GM23338 (cell line): ENCODE measurements at regions not wholly inside any gene's neighbourhood (a gene's known extent, or its start where the extent isn't known, plus 50 kb on each side); places are given as distances from the start of the nearest gene placed in this dataset.

Experiments used
- ATAC-seq: fragments of 200-7000 bp; cut with Tn5 transposase; 3 replicates; pipeline ENCODE4 v1.9.1; 2020
- DNase-seq: peaks from one replicate; pipeline ENCODE4 v3.0.0-alpha.2; 2015; ENCODE audit warnings: low spot score
- H2AFZ ChIP-seq: fragments of 200-600 bp; sonication (generic); 2 replicates; pipeline ENCODE4 v1.8.0; 2016; ENCODE audit warnings: antibody characterized with exemption, mild to moderate bottlenecking, moderate library complexity
- H3F3A ChIP-seq: fragments of 200-600 bp; sonication (generic); replicated peaks from 2 replicates; pipeline ENCODE4 v1.8.0; 2017; ENCODE audit warnings: antibody characterized with exemption, mixed run types, low read depth
- H3K27ac ChIP-seq: fragments of 200-600 bp; sonication (generic); 2 replicates; pipeline ENCODE4 v1.6.1; 2016; ENCODE audit warnings: low read depth
- H3K27me3 ChIP-seq: fragments of 200-600 bp; sonication (generic); 2 replicates; pipeline ENCODE4 v1.8.0; 2016; ENCODE audit warnings: mild to moderate bottlenecking, mixed run types, moderate library complexity; ENCODE audit not compliant: insufficient read depth
- H3K36me3 ChIP-seq: fragments of 200-600 bp; sonication (generic); 2 replicates; pipeline ENCODE4 v1.8.0; 2016; ENCODE audit warnings: mild to moderate bottlenecking; ENCODE audit not compliant: insufficient read depth
- H3K4me1 ChIP-seq: fragments of 200-600 bp; sonication (generic); 2 replicates; pipeline ENCODE4 v1.8.0; 2016; ENCODE audit warnings: mild to moderate bottlenecking, moderate library complexity; ENCODE audit not compliant: insufficient read depth
- H3K4me2 ChIP-seq: fragments of 200-600 bp; sonication (generic); 2 replicates; pipeline ENCODE4 v1.7.1; 2017; ENCODE audit warnings: mixed run types
- H3K4me3 ChIP-seq: fragments of 200-600 bp; sonication (generic); 2 replicates; pipeline ENCODE4 v1.6.1; 2016; ENCODE audit warnings: mixed run types
- H3K79me2 ChIP-seq: fragments of 200-600 bp; sonication (generic); replicated peaks from 2 replicates; pipeline ENCODE4 v1.8.0; 2017; ENCODE audit warnings: mild to moderate bottlenecking; ENCODE audit not compliant: insufficient read depth
- H3K9me2 ChIP-seq: fragments of 200-600 bp; sonication (generic); 2 replicates; pipeline ENCODE4 v1.8.0; 2017; ENCODE audit not compliant: insufficient read depth
- H4K20me1 ChIP-seq: fragments of 200-600 bp; sonication (generic); replicated peaks from 2 replicates; pipeline ENCODE4 v1.8.0; 2017; ENCODE audit warnings: mild to moderate bottlenecking; ENCODE audit not compliant: insufficient read depth
- H3K27ac Mint-ChIP-seq: 2 replicates; pipeline ENCODE4 v1.8.0; 2020; ENCODE audit warnings: inconsistent platforms, mild to moderate bottlenecking, moderate library complexity, mixed read lengths
- H3K27me3 Mint-ChIP-seq: 3 replicates; pipeline ENCODE4 v1.8.0; 2022; ENCODE audit warnings: low read depth, mild to moderate bottlenecking, moderate library complexity, mixed read lengths, inconsistent platforms; ENCODE audit not compliant: insufficient read depth, poor library complexity
- H3K36me3 Mint-ChIP-seq: 3 replicates; pipeline ENCODE4 v1.8.0; 2021; ENCODE audit warnings: low read depth, mild to moderate bottlenecking, inconsistent platforms, moderate library complexity, mixed read lengths
- H3K4me1 Mint-ChIP-seq: 3 replicates; pipeline ENCODE4 v1.8.0; 2020; ENCODE audit warnings: mild to moderate bottlenecking, inconsistent platforms, mixed read lengths
- H3K4me3 Mint-ChIP-seq: 3 replicates; pipeline ENCODE4 v1.8.0; 2021; ENCODE audit warnings: moderate library complexity, mild to moderate bottlenecking, inconsistent platforms, mixed read lengths
- H3K9me3 Mint-ChIP-seq: 3 replicates; pipeline ENCODE4 v1.8.0; 2020; ENCODE audit warnings: moderate library complexity, mild to moderate bottlenecking, inconsistent platforms, mixed read lengths
- CREB1 ChIP-seq: fragments of 250-450 bp; sonication (Bioruptor Pico); IDR thresholded peaks from 2 replicates; pipeline ENCODE4 v1.5.0; 2020; ENCODE audit warnings: low read depth, mild to moderate bottlenecking, moderate library complexity
- ETS1 ChIP-seq: IDR thresholded peaks from 2 replicates; pipeline ENCODE4 v1.6.1; 2016; ENCODE audit warnings: antibody characterized with exemption
- EZH2 ChIP-seq: fragments of 200-600 bp; sonication (generic); IDR thresholded peaks from one replicate; pipeline ENCODE4 v1.8.0; 2017; ENCODE audit warnings: antibody characterized with exemption, mild to moderate bottlenecking, low read depth; ENCODE audit not compliant: unreplicated experiment
- EZH2phosphoT487 ChIP-seq: fragments of 200-600 bp; sonication (generic); IDR thresholded peaks from one replicate; pipeline ENCODE4 v1.8.1; 2018; ENCODE audit warnings: antibody characterized with exemption; ENCODE audit not compliant: unreplicated experiment
- JUNB ChIP-seq: IDR thresholded peaks from one replicate; pipeline ENCODE4 v1.6.1; 2016; ENCODE audit warnings: antibody characterized with exemption; ENCODE audit not compliant: unreplicated experiment
- NANOG ChIP-seq: IDR thresholded peaks from 2 replicates; pipeline ENCODE4 v1.6.1; 2016; ENCODE audit warnings: antibody characterized with exemption, borderline replicate concordance
- POLR2AphosphoS5 ChIP-seq: IDR thresholded peaks from 2 replicates; pipeline ENCODE4 v1.6.1; 2016; ENCODE audit warnings: antibody characterized with exemption, low read depth
- REST ChIP-seq: IDR thresholded peaks from one replicate; pipeline ENCODE4 v1.6.1; 2018; ENCODE audit warnings: antibody characterized with exemption; ENCODE audit not compliant: unreplicated experiment
- ZNF114 ChIP-seq: fragments of 250-450 bp; sonication (Bioruptor Pico); IDR thresholded peaks from 2 replicates; pipeline ENCODE4 v1.5.0; 2020; ENCODE audit warnings: mild to moderate bottlenecking, moderate library complexity
- ZNF331 ChIP-seq: fragments of 250-450 bp; sonication (Bioruptor Pico); IDR thresholded peaks from 2 replicates; pipeline ENCODE4 v1.5.0; 2020; ENCODE audit warnings: low read depth, mild to moderate bottlenecking, moderate library complexity
- ZNF462 ChIP-seq: fragments of 250-450 bp; sonication (Bioruptor Pico); IDR thresholded peaks from 2 replicates; pipeline ENCODE4 v1.5.0; 2020; ENCODE audit warnings: mild to moderate bottlenecking, moderate library complexity

GRCh38 chr7:110281362-110281761 is 809.6 kb upstream of the LRRN3 start:
- H3K9me2 ChIP-seq: no peaks in the 10 kb centered on the region
- H3K36me3 ChIP-seq: no peaks in the 10 kb centered on the region
- no peaks in the 10 kb centered on the region for H3K79me2 ChIP-seq
- Mint-ChIP-seq H3K27ac (no peak overlapping the region), H3K9me3 (no peaks in the 10 kb centered on the region), H3K36me3 (no peaks in the 10 kb centered on the region), H3K4me3 (no peak overlapping the region), H3K4me1 (peaks cover 11% of the 10 kb centered on the region; the same call in 2 of the 3 replicates), H3K27me3 (peaks cover 2% of the 10 kb centered on the region)
- no peak overlapping the region for H3K27ac ChIP-seq
- H3K4me2 ChIP-seq: no peak overlapping the region
- H2AFZ ChIP-seq: no peak overlapping the region
- TF ChIP-seq CREB1 (CRISPR knock-in tag): no peak
- ATAC-seq (no peak), DNase-seq (no peak)
- no peaks in the 10 kb centered on the region for H3F3A ChIP-seq
- no peaks in the 10 kb centered on the region for H3K27me3 ChIP-seq
- 0 out of 2 replicates have a peak, but pooled peaks cover 3% of the 10 kb centered on the region for H3K4me1 ChIP-seq
- no peak overlapping the region for H3K4me3 ChIP-seq
- no peaks in the 10 kb centered on the region for H4K20me1 ChIP-seq

- Histone ChIP-seq H3K79me2 (no peaks in the 10 kb centered on the region), H3F3A (no peaks in the 10 kb centered on the region), H3K27ac (no peak overlapping the region), H3K36me3 (no peaks in the 10 kb centered on the region), H3K9me2 (no peaks in the 10 kb centered on the region), H3K4me2 (no peak overlapping the region), H4K20me1 (no peaks in the 10 kb centered on the region), H2AFZ (no peak overlapping the region), H3K27me3 (no peaks in the 10 kb centered on the region), H3K4me1 (0 out of 2 replicates have a peak, but pooled peaks cover 3% of the 10 kb centered on the region), H3K4me3 (no peak overlapping the region)
- H3K36me3 Mint-ChIP-seq: no peaks in the 10 kb centered on the region
- no peak for DNase-seq
- H3K9me3 Mint-ChIP-seq: no peaks in the 10 kb centered on the region
- H3K4me3 Mint-ChIP-seq: no peak overlapping the region
- no peak overlapping the region for H3K27ac Mint-ChIP-seq
- peaks cover 2% of the 10 kb centered on the region for H3K27me3 Mint-ChIP-seq
- no peak for ATAC-seq
- H3K4me1 Mint-ChIP-seq: peaks cover 11% of the 10 kb centered on the region; the same call in 2 of the 3 replicates
- no peak for TF ChIP-seq REST
- no peak for TF ChIP-seq CREB1 (CRISPR knock-in tag)
- no peak for TF ChIP-seq ZNF331 (CRISPR knock-in tag)
- no peak for TF ChIP-seq ZNF114 (CRISPR knock-in tag)
- TF ChIP-seq POLR2AphosphoS5: no peak
- no peak for TF ChIP-seq EZH2phosphoT487
- no peak for TF ChIP-seq EZH2
- no peak for TF ChIP-seq NANOG
- no peak for TF ChIP-seq ZNF462
- no peak for TF ChIP-seq JUNB
- TF ChIP-seq ETS1: no peak
These were observed 807.9 kb upstream of the LRRN3 start for GRCh38 chr7:110283056-110283455.
